GM19438 (cell line): ENCODE measurements at regions not wholly inside any gene's neighbourhood (a gene's known extent, or its start where the extent isn't known, plus 50 kb on each side); places are given as distances from the start of the nearest gene placed in this dataset.

ENCODE experiments used
- ATAC-seq: cut with Tn5 transposase; IDR thresholded peaks from one replicate; pipeline ENCODE4 v1.9.1; 2021; ENCODE audit warnings: low read depth; ENCODE audit not compliant: unreplicated experiment

DNA sequence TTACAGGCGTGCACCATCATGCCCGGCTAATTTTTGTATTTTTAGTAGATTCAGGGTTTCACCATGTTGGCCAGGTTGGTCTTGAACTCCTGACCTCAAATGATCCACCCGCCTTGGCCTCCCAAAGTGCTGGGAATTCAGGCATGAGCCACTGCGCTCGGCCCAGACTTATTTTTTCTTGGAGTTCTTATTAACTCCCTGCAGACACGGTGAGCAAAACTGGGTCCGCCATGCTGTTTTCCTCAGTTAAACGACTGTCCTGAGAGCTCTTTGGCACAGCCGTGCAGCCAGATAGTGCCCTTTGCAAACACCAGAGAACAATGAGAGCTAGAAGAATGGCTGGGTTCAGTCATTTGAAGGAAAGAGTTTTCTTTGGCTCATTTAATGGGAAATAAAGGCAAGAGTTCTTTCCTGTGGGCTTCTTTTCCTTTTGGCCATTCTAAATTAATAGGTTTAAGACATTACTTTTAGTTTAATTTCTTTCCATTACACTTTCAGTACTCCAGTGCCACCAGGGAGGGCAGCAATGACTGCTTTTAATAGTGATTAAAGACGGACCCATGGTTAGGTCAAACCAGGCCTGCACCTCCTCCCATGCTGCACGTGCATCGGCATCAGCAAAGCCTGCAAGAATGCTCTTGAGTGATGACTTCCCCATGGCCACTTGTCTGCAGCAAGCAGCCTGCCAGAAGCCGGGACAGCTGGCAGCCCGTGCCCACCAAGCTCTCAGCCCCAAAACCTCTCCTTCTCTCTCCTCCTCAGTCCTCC, 60.7 kb downstream of the VCPKMT start:
- ATAC-seq = no peak

DNA sequence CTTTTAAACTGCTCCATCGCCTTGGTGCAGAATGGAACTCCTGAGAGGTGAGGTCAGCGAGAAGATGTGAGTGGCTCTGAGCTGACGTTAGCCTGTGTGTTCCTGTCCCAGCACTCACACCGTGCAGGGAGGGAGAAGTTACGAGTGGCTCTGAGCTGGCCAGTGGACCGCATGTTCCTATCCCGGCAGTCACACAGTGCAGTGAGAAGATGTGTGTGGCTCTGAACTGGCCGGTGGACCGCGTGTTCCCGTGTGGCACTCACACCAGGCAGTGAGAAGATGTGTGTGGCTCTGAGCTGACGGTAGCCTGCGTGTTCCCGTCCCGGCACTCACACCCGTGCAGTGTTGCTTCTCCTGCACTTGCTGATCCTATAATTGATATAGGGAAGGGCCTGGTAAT, 59.9 kb downstream of the VCPKMT start:
- no peak for ATAC-seq

DNA sequence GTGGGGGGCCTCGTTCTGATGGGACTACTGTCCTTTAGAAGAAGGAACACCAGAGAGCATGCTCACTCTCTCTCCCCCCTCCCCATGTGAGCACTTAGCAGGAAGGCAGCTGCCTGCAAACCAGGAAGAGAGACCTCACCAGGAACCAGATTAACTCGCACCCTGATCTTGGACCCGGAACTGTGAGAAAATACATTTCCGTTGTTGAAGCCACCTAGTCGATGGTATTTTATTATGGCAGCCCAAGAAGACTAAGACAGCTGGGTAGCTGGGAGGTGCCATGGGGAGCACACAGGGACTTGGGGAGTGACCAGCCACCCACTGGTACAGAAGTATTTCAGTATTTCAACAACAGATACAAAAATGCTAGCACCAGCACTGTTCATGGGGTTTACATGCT, 59.0 kb downstream of the VCPKMT start:
- no peak for ATAC-seq

DNA sequence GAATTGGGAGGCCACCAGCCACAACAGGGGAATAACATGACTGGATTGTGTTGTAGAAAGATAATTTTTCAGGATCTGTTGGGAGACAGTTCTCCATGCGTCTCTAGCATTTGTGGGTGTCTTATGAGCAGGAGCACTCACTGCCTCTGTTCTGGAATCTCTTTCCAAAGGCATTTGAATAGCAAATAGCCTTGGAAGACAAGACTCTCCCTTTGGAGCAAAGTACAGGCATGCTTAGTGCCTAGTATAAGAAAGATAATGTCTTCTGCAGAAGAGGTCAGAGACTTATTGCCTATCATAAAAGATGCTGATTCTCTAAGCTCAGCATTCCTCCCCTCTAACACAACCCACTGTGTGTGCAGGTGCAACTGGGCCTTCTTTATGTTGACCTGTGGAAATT, 58.3 kb downstream of the VCPKMT start:
- no peak for ATAC-seq
